ENCODE measurements at regions not wholly inside any gene's neighbourhood (a gene's known extent, or its start where the extent isn't known, plus 50 kb on each side); places are given as distances from the start of the nearest gene placed in this dataset.

DNA sequence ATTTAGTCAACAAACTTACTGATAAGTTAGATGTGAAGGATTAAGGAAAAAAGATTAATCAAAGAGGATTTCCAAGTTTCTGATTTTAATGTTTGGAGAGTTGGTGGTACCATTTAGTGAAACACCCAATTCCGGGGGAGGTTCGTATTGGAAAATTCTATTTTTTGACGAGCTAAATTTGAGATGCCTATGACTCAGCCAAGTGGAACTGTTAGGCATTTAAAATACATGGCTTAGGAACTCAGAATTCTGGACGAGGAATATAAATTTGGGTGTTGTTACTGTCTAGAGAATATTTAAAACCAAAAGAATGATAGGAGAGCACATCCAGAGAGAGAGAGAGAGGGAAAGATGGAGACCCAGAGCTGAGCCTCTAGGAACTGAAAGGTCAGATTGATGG is 103.6 kb downstream of the TMX3 start:
- TF ChIP-seq, protein P1, sequence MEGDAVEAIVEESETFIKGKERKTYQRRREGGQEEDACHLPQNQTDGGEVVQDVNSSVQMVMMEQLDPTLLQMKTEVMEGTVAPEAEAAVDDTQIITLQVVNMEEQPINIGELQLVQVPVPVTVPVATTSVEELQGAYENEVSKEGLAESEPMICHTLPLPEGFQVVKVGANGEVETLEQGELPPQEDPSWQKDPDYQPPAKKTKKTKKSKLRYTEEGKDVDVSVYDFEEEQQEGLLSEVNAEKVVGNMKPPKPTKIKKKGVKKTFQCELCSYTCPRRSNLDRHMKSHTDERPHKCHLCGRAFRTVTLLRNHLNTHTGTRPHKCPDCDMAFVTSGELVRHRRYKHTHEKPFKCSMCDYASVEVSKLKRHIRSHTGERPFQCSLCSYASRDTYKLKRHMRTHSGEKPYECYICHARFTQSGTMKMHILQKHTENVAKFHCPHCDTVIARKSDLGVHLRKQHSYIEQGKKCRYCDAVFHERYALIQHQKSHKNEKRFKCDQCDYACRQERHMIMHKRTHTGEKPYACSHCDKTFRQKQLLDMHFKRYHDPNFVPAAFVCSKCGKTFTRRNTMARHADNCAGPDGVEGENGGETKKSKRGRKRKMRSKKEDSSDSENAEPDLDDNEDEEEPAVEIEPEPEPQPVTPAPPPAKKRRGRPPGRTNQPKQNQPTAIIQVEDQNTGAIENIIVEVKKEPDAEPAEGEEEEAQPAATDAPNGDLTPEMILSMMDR (IDR thresholded peaks at IDR 0.05), result no peak
- no peak for TF ChIP-seq POLR2A (IDR thresholded peaks at IDR 0.05)

All from Peyer's patch (tissue), 4 donors.